ENCODE measurements at regions not wholly inside any gene's neighbourhood (a gene's known extent, or its start where the extent isn't known, plus 50 kb on each side); places are given as distances from the start of the nearest gene placed in this dataset.

DNA sequence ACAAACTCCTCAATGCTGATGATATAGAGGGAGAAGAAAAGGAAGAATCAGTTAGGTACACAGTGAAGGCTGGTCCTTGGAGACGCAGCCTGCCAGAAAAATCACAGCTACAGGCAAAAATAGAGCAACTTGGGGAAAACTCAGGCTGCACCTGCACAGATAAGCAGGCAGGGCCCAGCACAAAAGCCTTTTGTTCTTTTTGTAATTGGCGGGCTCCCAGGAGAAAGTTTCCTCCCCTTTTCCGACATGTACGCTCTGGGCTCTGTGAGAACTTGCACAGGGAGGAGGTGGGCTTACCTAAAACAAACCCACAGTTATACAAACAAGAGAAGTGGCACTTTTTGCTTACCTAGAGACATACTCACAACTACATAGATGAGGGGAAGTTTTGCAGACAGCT, 813.4 kb upstream of the EPHA6 start:
- Histone ChIP-seq H3K79me2 (ENCODE audit: control insufficient read depth, insufficient read depth, low read length) (no peaks in the 10 kb centered on the region), H3K36me3 (ENCODE audit: control insufficient read depth in 2 of 2, extremely low read depth in 1 of 2, insufficient read depth in 2 of 2, low read length in 2 of 2) (no peaks in the 10 kb centered on the region), H3K4me3 (ENCODE audit: control insufficient read depth in 2 of 3, extremely low read depth in 1 of 3, insufficient read depth in 2 of 3, low read depth in 1 of 3, low read length in 3 of 3) (no peak overlapping the region), H3K9me1 (ENCODE audit: control insufficient read depth, extremely low read depth, insufficient read depth, low read length) (no peaks in the 10 kb centered on the region), H3K9me3 (ENCODE audit: control insufficient read depth, low read depth, low read length) (no peaks in the 10 kb centered on the region), H4K20me1 (ENCODE audit: control insufficient read depth, extremely low read depth, insufficient read depth, low read length) (no peaks in the 10 kb centered on the region), H3K27me3 (ENCODE audit: control insufficient read depth, extremely low read depth, insufficient read depth, low read length) (no peaks in the 10 kb centered on the region), H3K27ac (ENCODE audit: control insufficient read depth, insufficient read depth, low read length) (no peak overlapping the region), H3K4me1 (ENCODE audit: control insufficient read depth, extremely low read depth, insufficient read depth, low read length) (no peaks in the 10 kb centered on the region), H3K9ac (ENCODE audit: control insufficient read depth, extremely low read depth, insufficient read depth, low read length) (no peak overlapping the region), H3K4me2 (ENCODE audit: control insufficient read depth, extremely low read depth, insufficient read depth, low read depth, low read length) (no peak overlapping the region), H2AFZ (ENCODE audit: control insufficient read depth, low read length) (no peak overlapping the region)
- FAIRE-seq (no peak), DNase-seq (ENCODE audit: low read depth, low spot score) (no peak)
- dilution Hi-C loops (cut with MboI; ENCODE audit: extremely low pct_ligation_motif_present, low sequenced_read_pairs), result no loop called here
- TF ChIP-seq EZH2 (IDR thresholded peaks at IDR 0.05; ENCODE audit: low read length), result no peak
- TF ChIP-seq, protein P1, sequence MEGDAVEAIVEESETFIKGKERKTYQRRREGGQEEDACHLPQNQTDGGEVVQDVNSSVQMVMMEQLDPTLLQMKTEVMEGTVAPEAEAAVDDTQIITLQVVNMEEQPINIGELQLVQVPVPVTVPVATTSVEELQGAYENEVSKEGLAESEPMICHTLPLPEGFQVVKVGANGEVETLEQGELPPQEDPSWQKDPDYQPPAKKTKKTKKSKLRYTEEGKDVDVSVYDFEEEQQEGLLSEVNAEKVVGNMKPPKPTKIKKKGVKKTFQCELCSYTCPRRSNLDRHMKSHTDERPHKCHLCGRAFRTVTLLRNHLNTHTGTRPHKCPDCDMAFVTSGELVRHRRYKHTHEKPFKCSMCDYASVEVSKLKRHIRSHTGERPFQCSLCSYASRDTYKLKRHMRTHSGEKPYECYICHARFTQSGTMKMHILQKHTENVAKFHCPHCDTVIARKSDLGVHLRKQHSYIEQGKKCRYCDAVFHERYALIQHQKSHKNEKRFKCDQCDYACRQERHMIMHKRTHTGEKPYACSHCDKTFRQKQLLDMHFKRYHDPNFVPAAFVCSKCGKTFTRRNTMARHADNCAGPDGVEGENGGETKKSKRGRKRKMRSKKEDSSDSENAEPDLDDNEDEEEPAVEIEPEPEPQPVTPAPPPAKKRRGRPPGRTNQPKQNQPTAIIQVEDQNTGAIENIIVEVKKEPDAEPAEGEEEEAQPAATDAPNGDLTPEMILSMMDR (optimal IDR thresholded peaks at IDR 0.05 in 1 of 3, IDR thresholded peaks at IDR 0.05 in 1 of 3, conservative IDR thresholded peaks at IDR 0.05 in 1 of 3; ENCODE audit: extremely low read depth in 1 of 3, insufficient read depth in 2 of 3, low read length in 3 of 3), result no peak

DNA sequence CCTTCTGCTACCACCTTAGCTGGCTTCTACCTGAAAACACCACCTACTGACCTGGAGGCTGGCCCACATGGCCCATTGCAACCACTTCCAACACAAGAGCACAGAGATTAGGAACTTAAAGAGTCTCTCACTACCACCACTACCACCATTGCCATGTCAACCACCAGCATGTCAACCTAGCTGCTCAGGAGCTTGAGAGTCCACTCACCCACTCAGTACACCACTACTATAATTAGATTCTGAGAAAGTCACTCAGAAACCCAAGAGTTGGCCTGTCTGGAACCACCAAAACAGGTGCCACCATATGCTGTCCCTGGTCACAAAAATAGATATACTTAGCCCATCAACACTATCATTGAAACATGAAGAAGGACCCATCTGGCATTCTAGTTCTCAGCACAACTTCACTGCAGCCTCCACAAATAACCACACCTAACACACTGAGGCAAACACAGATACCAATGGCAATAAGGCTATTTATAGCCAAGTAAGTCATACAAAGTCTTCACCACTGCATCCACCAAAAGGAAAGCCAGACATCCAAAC, 806.7 kb upstream of the EPHA6 start:
- no peak for FAIRE-seq

More for the DNA sequence above, 806.7 kb upstream of the EPHA6 start:
- H3K79me2 ChIP-seq (ENCODE audit: control insufficient read depth, insufficient read depth, low read length), result no peaks in the 10 kb centered on the region
- no peaks in the 10 kb centered on the region for H4K20me1 ChIP-seq (ENCODE audit: control insufficient read depth, extremely low read depth, insufficient read depth, low read length)
- H3K4me1 ChIP-seq (ENCODE audit: control insufficient read depth, extremely low read depth, insufficient read depth, low read length), result no peaks in the 10 kb centered on the region
- dilution Hi-C loops (cut with MboI; ENCODE audit: extremely low pct_ligation_motif_present, low sequenced_read_pairs), result no loop called here
- H3K9ac ChIP-seq (ENCODE audit: control insufficient read depth, extremely low read depth, insufficient read depth, low read length), result no peak overlapping the region
- no peaks in the 10 kb centered on the region for H3K36me3 ChIP-seq (ENCODE audit: control insufficient read depth in 2 of 2, extremely low read depth in 1 of 2, insufficient read depth in 2 of 2, low read length in 2 of 2)
- H3K9me3 ChIP-seq (ENCODE audit: control insufficient read depth, low read depth, low read length), result no peaks in the 10 kb centered on the region
- no peak overlapping the region for H3K4me3 ChIP-seq (ENCODE audit: control insufficient read depth in 2 of 3, extremely low read depth in 1 of 3, insufficient read depth in 2 of 3, low read depth in 1 of 3, low read length in 3 of 3)
- DNase-seq (ENCODE audit: low read depth, low spot score), result no peak
- H3K4me2 ChIP-seq (ENCODE audit: control insufficient read depth, extremely low read depth, insufficient read depth, low read depth, low read length), result no peak overlapping the region
- no peak overlapping the region for H2AFZ ChIP-seq (ENCODE audit: control insufficient read depth, low read length)
- H3K27me3 ChIP-seq (ENCODE audit: control insufficient read depth, extremely low read depth, insufficient read depth, low read length), result no peaks in the 10 kb centered on the region
- H3K9me1 ChIP-seq (ENCODE audit: control insufficient read depth, extremely low read depth, insufficient read depth, low read length), result no peaks in the 10 kb centered on the region
- no peak for TF ChIP-seq EZH2 (IDR thresholded peaks at IDR 0.05; ENCODE audit: low read length)
- TF ChIP-seq, protein P1 (optimal IDR thresholded peaks at IDR 0.05 in 1 of 3, IDR thresholded peaks at IDR 0.05 in 1 of 3, conservative IDR thresholded peaks at IDR 0.05 in 1 of 3; ENCODE audit: extremely low read depth in 1 of 3, insufficient read depth in 2 of 3, low read length in 3 of 3), result no peak
- H3K27ac ChIP-seq (ENCODE audit: control insufficient read depth, insufficient read depth, low read length), result no peak overlapping the region

Data from keratinocyte (primary cell).